GM18507 (cell line): ENCODE measurements at regions not wholly inside any gene's neighbourhood (a gene's known extent, or its start where the extent isn't known, plus 50 kb on each side); places are given as distances from the start of the nearest gene placed in this dataset.

Experiments used
- DNase-seq: peaks from one replicate; pipeline ENCODE4 v3.0.0; 2011; ENCODE audit warnings: low read depth; ENCODE audit not compliant: insufficient read length; ENCODE audit errors: extremely low spot score
- FAIRE-seq: peaks from 2 replicates; lab custom pipeline; 2011; peaks lifted over from hg19 to GRCh38; lab: Jason Lieb, UNC

GRCh38 chr22:27443306-27443705, 358.2 kb downstream of the MN1 start:
- DNase-seq (no peak), FAIRE-seq (no peak)

GRCh38 chr22:27445881-27446280, 355.7 kb downstream of the MN1 start:
- FAIRE-seq (no peak), DNase-seq (no peak)

GRCh38 chr22:27447289-27447688, 354.3 kb downstream of the MN1 start:
- FAIRE-seq (no peak), DNase-seq (no peak)

- no peak for DNase-seq
- FAIRE-seq = no peak
These were observed 351.1 kb downstream of the MN1 start for GRCh38 chr22:27450448-27450847.

DNA sequence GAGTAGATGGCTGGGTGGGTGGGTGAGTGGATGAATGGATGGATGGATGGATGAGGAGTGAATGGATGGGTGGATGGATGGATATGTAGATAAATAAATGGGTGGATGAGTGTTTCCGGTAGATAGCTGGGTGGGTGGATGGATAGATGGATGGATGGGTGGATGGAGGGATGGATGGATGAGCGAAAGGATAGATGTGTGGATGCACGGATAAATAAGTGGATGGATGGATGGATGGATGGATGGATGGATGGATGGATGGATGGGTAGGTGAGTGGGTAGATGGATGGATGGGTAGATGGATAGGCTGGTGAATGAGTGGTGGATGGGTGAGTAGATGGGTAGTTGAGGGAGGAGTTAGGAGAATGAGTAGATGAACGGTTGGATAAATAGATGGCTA, 349.3 kb downstream of the MN1 start:
- FAIRE-seq (no peak), DNase-seq (no peak)

DNA sequence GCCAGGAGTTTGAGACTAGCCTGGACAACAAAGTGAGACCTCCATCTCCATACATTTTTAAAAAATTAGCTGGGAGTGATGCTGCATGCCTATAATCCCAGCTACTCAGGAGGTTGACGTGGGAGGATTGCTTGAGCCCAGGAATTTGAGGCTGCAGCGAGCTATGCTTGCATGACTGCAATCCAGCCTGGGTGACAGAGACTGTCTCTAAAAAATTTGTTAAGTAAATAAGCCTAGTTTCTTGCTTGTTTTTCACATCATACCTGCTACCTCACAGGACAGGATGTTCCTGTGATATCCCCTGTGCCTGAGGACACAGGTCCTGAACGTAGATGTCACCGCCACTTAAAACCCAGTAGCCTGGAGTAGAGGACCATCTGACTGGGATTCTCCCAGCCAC, 348.6 kb downstream of the MN1 start:
- DNase-seq = no peak
- no peak for FAIRE-seq

GRCh38 chr22:27453725-27454124, 347.8 kb downstream of the MN1 start:
- no peak for DNase-seq
- FAIRE-seq = no peak

DNA sequence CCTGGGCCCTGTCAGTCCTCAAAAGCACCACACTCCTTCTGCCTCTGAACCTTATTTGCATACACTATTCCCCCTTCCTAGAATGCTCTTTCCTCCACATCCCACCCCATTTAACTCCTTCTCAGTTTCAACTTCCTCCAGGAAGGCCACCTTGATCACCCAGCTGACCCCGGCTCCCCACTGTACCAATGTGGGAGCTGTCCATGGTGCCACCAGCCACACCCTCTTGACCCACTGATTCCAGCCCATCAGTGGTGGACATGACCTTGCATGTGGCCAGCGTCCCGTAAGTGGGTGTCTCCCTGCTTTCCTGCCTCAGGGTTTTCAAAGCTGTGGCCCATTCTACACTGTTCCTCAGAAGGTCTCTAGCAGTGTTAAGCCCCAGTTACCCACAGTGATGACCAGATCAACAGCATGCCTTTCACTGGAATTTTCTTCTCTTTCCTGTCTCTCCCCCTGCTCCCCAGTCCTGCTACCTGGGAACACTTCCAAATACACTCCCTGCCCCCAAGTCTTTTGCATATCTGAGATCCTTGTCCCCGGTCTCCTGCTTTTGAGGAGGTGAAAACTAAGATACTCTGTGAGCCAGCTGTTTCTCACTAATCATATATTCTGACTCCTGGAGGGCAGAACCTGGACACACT, 346.6 kb downstream of the MN1 start:
- DNase-seq (no peak), FAIRE-seq (no peak)

DNA sequence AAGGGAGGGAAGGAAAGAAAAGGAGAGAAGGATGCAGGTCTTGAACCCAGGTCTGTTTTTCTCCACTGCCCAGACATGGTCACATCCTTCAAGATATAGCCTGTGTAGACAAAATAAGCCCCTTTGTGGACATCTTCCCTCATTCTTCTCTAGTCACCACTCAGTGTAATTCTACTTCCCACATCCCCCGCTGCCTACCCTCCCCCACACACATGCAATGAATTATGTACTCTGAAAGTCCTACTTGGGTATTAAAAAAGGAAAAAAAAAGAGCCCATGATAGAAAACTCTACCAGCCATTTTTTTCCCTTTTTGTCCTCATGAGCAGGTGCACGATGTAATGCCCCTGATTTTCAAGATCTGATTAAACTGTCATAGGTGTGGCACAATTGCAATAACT, 346.0 kb downstream of the MN1 start:
- no peak for DNase-seq
- FAIRE-seq = no peak

DNA sequence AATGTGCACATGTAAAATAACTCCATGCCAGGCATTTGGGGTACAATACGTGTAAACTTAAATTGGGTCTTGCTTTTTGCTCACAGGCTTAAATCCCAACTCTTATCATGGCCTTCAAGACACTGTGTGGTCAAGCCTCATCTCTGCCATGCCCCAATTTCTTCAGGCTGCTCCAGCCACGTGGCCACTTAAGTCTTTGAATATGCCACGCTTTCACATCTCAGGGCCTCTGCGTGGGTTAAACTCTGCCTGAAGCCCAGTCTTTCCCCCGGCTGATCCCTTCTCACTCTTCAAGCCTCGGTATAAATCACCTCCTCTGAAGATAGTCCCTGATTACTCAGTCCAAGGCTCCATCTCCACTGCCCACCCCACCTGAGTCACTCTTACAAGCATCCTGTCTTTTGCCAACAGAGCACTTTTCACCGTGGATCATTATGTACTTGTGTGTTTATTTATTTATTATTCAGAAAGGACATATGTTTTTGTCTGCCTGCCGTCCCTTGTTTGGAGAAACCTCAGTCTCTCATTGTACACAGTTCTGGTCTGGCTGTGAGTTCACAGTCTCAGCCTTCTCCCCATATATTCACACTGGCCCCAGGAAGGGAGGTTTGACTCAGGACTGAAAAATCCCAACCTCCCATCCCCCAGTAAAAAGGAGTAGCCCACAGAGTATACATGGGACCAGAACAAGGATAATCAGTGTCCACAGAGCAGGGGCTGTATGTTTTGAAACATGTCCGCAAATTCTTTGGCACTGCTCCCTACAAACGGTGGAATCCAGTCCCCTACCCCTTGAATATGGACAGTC, 344.7 kb downstream of the MN1 start:
- no peak for FAIRE-seq
- no peak for DNase-seq

DNA sequence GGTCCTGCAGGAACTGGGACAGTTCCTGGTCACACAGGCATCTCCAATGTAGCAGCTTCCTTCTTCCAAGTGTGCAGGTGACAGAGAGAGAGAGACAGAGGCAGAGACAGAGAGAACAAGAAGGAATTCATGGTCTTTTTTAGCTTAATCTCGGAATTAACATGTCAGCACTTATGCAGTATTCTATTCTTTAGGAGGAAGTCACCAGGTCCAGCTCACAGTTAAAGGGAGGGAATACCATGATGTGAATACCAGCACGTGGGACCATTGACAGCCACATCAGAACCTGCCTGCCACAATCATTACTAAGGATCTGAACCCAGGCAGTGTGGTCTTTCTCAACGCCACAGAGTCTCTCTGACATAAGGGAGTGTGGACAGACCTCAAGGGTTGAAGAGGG, 341.6 kb downstream of the MN1 start:
- FAIRE-seq (no peak), DNase-seq (no peak)

DNA sequence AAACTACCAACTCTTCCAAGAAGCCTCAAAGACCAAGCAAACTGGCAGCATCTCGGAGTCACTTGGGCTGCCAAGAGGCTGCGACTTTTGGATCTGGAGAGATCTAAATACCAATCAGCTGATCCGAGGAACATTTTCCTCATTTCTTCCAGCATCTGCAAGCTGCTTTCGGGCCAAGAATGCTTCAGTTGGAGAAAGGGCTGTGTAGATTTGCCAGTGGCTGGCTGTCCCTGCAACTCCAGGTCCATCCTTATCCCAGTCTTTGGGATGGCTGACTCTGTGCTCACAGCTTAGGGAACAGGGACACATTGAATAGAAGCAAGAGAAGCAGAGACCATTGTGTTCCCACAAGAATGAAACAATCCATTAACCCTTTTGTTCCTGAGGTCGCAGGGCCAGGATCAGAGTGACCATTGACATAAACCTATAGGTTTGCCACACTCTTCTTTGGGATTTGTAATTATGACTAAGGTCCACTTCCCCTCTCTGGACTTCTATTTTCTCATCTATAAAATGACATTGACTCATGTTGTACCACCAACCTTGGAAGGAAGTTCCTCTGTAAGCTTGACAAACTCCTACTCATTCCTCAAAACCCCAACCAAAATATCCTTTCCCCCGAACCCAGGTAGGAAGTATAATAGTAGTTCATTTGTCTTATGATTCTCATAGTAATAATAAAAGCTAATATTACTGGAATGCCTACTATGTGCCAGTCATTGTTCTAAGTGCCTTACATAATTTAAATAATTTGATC, 340.8 kb downstream of the MN1 start:
- no peak for DNase-seq
- FAIRE-seq = no peak

DNA sequence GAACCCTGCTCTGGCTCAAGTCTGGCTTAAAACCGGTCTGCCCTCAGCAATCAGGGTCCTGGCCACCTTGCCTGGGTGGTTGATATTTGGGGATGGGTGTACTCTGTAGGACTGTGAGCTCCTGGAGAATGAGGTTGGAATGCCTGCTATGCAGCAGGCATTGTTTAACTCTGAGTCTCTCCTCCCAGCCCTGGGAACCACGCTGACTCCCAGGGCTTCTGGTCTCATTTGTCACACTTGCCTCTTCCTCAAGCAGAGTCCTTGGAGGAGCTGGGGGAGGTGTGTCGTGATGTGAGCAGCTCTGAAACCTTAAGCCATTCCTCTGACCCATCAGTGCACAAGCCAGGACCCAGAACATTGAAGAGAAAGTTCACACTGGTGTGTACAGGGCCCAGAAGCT, 340.1 kb downstream of the MN1 start:
- FAIRE-seq = no peak
- no peak for DNase-seq

GRCh38 chr22:27462190-27462589, 339.4 kb downstream of the MN1 start:
- no peak for FAIRE-seq
- no peak for DNase-seq

- DNase-seq (no peak), FAIRE-seq (no peak)
These were observed 338.4 kb downstream of the MN1 start for GRCh38 chr22:27463121-27463660.

DNA sequence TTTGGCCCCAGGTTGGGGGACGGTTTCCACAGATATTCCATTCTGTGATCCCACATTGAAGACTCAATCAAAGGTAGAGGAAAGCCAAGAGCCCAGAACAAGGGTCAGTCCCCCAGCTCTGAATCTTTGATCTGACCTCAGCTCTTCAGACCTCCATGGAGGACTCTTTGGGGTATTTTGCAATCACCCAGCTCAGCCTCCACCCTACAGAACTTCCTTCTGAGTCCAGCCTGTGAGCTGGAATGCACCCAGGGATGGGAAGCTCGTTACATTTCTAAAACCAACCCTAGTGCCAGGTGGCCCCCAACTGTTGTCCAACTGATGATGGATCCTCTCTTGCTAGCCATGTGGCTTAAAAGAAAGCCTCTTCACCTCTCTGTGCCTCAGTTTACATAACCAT, 335.3 kb downstream of the MN1 start:
- DNase-seq (no peak), FAIRE-seq (no peak)

- FAIRE-seq (no peak), DNase-seq (no peak)
These were observed 334.6 kb downstream of the MN1 start for GRCh38 chr22:27466778-27467438.

DNA sequence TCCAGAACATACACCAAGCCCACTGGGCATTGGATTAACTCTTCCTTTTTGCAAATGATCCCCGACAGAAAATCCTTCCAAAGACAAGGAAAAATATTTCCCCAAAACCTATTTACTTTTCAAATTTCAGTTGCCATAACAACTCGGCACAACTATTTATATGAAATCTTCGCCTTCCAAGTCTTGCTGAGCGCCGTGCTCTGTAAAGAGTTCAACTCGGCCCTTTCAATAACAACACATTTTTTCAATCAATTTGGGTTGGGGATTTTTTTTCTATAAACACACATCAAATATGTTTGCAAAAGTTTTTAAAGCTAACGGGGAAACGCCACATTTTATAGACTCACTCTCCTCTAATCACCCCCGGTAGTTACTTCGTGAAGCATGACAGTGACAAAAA, 333.8 kb downstream of the MN1 start:
- DNase-seq = no peak
- FAIRE-seq = no peak

DNA sequence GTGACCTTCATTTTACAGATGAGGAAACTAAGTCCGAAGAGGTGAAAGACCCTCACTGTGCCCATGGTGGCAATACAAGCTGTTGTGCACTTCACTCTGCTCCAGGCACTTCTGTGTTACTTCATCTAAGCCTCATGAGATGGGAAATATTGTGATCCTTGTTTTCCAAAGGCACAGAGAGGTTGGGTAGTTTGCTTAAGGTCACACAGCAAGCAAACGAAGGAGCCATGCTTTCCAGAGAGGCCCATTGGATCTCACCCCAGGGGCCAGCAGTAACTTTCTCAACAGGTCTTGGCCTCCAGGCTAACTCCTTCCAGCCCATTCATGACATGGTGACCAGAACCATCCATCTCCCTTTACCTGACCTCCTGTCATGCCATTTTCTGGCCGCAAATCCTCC, 332.8 kb downstream of the MN1 start:
- no peak for FAIRE-seq
- no peak for DNase-seq
